Breast epithelium (tissue), 3 donors: ENCODE measurements at regions not wholly inside any gene's neighbourhood (a gene's known extent, or its start where the extent isn't known, plus 50 kb on each side); places are given as distances from the start of the nearest gene placed in this dataset.

Experiments used
- CTCF ChIP-seq, 3 donors: fragments of 450-650 bp; IDR thresholded peaks; one replicate each; pipeline ENCODE4 v1.5.1; 2016 to 2017; ENCODE audit warnings: antibody characterized with exemption in 3 of 3, mild to moderate bottlenecking in 3 of 3, moderate library complexity in 3 of 3
- POLR2A ChIP-seq: fragments of 450-650 bp; IDR thresholded peaks from one replicate; pipeline ENCODE4 v1.6.1; 2016; ENCODE audit warnings: antibody characterized with exemption, mild to moderate bottlenecking, moderate library complexity

- TF ChIP-seq POLR2A = no peak
- no peak for TF ChIP-seq CTCF (IDR thresholded peaks at IDR 0.05)
Measured at GRCh38 chr3:189557824-189558223, 73.4 kb upstream of the TP63 start.
